Activated naive CD8-positive, alpha-beta T cell treated with anti-CD3 and anti-CD28 coated beads, Interleukin-2, amount 50 U/mL, for 24 hours (primary cell): ENCODE measurements at regions not wholly inside any gene's neighbourhood (a gene's known extent, or its start where the extent isn't known, plus 50 kb on each side); places are given as distances from the start of the nearest gene placed in this dataset.
"Not testable (repeated sequence)": the region's sequence is repeated elsewhere in the genome, so short reads cannot be mapped to it uniquely, and the experiment has no call there.

Experiments
- ATAC-seq: fragments of 150-1000 bp; cut with Tn5 transposase; one replicate; pipeline ENCODE4 v1.10.0; 2021
- DNase-seq: peaks from one replicate; pipeline ENCODE4 v3.0.0; 2021
- H3K27ac Mint-ChIP-seq: one replicate; pipeline ENCODE4 v1.8.0; 2021; ENCODE audit warnings: mild to moderate bottlenecking, mixed read lengths
- H3K27me3 Mint-ChIP-seq: one replicate; pipeline ENCODE4 v1.8.0; 2021; ENCODE audit warnings: mixed read lengths
- H3K36me3 Mint-ChIP-seq: one replicate; pipeline ENCODE4 v1.8.0; 2021; ENCODE audit warnings: low read depth, mixed read lengths
- H3K4me1 Mint-ChIP-seq: one replicate; pipeline ENCODE4 v1.8.0; 2021; ENCODE audit warnings: mixed read lengths
- H3K4me3 Mint-ChIP-seq: one replicate; pipeline ENCODE4 v1.8.0; 2021; ENCODE audit warnings: mild to moderate bottlenecking, moderate library complexity, mixed read lengths
- H3K9me3 Mint-ChIP-seq: one replicate; pipeline ENCODE4 v1.8.0; 2021; ENCODE audit warnings: mixed read lengths

DNA sequence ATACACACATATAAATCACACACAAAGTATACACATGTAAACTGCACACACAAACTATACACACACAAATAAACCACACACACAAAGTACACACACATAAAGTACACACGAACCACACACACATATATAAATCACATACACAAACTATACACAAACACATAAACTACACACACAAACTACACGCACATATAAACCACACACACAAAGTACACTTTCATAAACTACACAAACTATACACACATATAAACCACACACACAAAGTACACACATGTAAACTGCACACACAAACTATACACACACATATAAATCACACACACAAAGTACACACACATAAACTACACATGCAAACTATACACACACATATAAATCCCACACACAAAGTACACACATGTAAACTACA, 347.3 kb downstream of the CNTNAP3B start:
- not testable (repeated sequence) for H3K27ac Mint-ChIP-seq, H3K36me3 Mint-ChIP-seq, ATAC-seq, H3K4me1 Mint-ChIP-seq, H3K9me3 Mint-ChIP-seq, DNase-seq, H3K4me3 Mint-ChIP-seq, H3K27me3 Mint-ChIP-seq

DNA sequence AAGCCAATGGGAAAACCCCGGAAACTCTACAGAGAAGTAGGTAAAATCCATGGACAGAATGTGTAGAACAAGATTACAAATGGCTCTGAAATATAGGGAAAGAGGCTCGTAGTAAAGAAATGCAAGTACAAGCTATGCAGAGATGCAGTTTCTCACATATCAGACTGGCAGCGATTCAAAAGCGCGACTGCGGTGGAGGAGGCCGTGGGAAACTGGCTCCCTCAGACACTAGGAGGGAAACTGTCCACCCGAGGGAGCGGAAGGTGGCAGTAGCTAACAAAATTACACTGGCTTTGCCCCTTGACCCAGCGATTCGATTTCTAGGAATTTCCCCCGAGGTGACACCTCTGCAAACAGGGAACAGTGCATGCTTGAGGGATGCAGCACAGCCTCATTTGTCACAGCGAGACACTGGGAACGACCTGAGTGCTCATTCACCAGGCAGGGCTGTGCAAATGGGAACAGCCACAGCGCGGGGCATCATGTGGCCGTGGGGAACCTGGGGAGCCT, 349.3 kb downstream of the CNTNAP3B start:
- ATAC-seq, H3K27ac Mint-ChIP-seq, H3K4me3 Mint-ChIP-seq, H3K9me3 Mint-ChIP-seq, H3K27me3 Mint-ChIP-seq, DNase-seq, H3K4me1 Mint-ChIP-seq, H3K36me3 Mint-ChIP-seq: not testable (repeated sequence)

DNA sequence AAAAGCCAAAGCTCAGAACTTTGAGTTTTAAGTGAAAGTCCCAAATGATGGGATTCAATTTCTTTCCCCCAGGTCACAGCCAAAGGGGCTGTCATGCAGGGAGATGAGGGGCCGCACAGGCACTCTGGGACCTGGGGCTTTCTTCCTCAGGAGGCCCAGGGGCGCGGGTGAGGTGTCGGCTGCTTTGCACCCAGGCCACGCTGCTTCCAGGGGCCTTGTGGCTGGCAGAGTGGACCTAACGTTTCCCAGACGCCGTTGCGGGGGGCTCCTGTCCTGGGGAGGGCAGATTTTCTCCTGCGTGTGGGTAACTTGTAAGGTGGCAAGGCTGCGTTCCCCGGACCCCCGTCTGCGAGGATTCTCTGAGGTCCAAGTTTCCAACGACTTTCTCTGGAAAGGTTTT, 350.0 kb downstream of the CNTNAP3B start:
- ATAC-seq, H3K4me3 Mint-ChIP-seq, H3K9me3 Mint-ChIP-seq, DNase-seq, H3K27me3 Mint-ChIP-seq, H3K27ac Mint-ChIP-seq, H3K4me1 Mint-ChIP-seq, H3K36me3 Mint-ChIP-seq: not testable (repeated sequence)

DNA sequence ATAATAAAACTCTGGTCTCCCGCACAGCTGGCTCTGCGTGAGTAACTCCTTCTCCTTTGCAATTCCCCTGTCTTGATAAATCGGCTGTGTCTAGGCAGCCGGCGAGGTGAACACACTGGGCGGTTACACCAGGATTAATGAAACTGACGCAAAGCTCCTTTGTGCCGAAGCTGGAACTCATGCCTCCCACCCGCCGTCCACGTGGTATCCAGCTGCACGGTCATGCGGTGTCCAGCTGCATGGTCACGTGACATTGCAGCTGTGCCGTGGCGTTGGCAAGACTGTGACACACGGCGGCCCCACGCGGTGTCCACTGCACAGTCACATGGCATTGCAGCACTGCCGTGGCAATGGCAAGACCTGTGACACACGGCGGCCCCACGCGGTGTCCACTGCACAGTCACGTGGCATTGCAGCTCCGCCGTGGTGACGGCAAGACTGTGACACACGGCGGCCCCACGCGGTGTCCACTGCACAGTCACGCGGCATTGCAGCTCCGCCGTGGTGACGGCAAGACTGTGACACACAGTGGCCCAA, 350.6 kb downstream of the CNTNAP3B start:
- not testable (repeated sequence) for H3K9me3 Mint-ChIP-seq, H3K4me1 Mint-ChIP-seq, H3K27ac Mint-ChIP-seq, ATAC-seq, H3K36me3 Mint-ChIP-seq, DNase-seq, H3K27me3 Mint-ChIP-seq, H3K4me3 Mint-ChIP-seq

DNA sequence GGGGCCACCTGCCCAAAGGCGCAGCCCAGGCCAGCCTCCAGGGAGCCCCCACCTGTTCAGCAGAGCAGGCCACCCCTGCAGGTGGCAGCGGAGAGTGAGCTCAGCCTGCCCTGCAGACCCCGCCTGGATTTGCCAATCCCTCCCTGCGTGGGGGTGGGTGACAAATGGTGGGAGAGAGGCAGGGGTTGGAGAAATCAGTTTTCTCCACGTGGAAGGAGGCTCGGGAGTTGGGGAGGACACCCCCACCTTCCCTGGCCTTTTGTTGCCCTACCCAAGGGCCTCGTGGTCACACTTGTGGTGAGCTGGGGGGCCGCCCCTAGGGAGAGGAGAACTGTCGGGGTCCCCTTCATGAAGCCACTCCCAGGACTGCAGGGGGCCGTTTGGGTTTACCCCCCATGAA, 351.7 kb downstream of the CNTNAP3B start:
- DNase-seq, H3K9me3 Mint-ChIP-seq, H3K27ac Mint-ChIP-seq, H3K36me3 Mint-ChIP-seq, ATAC-seq, H3K4me1 Mint-ChIP-seq, H3K4me3 Mint-ChIP-seq, H3K27me3 Mint-ChIP-seq: not testable (repeated sequence)

DNA sequence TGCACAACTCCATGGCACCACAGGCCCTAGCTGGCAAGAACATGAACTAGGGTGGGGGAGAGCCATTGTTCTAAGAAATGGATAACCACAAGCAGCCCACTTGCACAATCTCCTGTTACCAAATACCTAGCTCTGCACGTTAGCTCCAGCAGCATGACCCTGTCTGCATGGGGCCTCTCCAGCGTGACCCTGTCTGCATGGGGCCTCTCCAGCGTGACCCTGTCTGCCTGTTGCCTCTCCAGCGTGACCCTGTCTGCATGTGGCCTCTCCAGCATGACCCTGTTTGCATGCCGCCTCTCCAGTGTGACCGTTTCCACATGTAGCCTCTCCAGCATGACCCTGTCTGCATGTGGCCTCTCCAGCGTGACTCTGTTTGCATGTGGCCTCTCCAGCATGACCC, 356.7 kb downstream of the CNTNAP3B start:
- not testable (repeated sequence) for H3K36me3 Mint-ChIP-seq, H3K9me3 Mint-ChIP-seq, H3K4me1 Mint-ChIP-seq, ATAC-seq, DNase-seq, H3K4me3 Mint-ChIP-seq, H3K27me3 Mint-ChIP-seq, H3K27ac Mint-ChIP-seq

DNA sequence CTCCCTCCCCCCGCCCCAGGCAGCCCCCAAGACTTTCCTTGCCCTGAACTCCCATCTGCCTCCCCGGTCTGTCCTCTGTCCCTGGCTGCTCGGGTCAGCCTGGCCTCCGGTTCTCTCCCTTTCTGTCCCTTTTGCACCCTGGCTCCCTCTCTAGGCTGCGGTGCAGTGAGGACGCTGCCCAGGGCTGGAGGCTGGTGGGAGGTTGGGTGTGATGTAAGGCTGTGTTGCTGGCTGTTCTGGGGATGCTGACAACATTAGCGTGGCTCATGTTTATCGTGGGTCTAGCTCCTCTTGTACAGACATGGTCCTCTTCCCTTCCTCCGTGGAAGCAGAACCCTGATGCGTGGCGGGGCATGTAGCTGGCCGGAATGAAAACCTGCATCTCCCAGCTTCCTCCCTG, 357.5 kb downstream of the CNTNAP3B start:
- H3K4me1 Mint-ChIP-seq, DNase-seq, H3K4me3 Mint-ChIP-seq, H3K36me3 Mint-ChIP-seq, H3K27me3 Mint-ChIP-seq, H3K27ac Mint-ChIP-seq, H3K9me3 Mint-ChIP-seq, ATAC-seq: not testable (repeated sequence)

DNA sequence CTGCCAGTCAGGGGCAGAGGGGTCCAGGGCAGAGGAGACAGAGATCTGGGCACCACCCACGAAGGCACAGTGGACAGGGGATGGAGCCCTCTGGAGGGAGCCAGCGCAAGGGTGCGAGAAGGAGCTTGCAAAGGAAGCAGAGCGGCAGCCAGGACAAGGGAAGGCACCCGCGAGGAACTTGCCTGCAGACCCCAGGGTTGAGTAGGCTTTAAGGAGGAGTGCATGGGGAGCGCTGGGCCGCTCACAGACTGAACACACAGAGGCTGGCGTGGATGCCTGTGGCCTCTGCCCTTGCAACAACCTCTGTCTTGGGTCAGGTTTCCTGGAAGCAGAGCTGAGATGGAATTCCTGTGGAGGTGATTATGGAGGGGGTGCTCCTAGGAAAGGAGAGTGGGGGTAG, 374.4 kb downstream of the CNTNAP3B start:
- H3K36me3 Mint-ChIP-seq, DNase-seq, H3K4me3 Mint-ChIP-seq, ATAC-seq, H3K9me3 Mint-ChIP-seq, H3K4me1 Mint-ChIP-seq, H3K27me3 Mint-ChIP-seq, H3K27ac Mint-ChIP-seq: not testable (repeated sequence)

DNA sequence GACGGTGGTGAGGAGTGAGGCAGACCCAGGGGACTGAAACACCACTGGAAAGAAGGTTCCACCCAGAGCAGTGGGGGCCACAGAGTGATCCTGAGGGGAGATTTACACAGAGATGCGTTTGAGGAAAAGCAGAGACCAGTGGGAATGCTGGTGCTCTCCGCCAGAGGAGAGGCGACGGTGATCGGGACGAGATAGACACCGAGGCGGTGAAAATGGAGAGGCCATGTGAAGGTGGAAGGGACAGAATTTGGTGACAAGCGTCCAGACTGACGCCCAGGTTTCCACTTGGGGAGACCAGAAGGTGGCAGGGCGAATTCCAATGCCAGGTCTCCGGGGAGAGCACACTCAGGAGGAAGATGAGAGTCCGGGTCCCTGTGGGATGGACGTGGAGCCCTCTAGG, 374.8 kb downstream of the CNTNAP3B start:
- H3K4me3 Mint-ChIP-seq, H3K27ac Mint-ChIP-seq, DNase-seq, H3K4me1 Mint-ChIP-seq, ATAC-seq, H3K36me3 Mint-ChIP-seq, H3K9me3 Mint-ChIP-seq, H3K27me3 Mint-ChIP-seq: not testable (repeated sequence)

DNA sequence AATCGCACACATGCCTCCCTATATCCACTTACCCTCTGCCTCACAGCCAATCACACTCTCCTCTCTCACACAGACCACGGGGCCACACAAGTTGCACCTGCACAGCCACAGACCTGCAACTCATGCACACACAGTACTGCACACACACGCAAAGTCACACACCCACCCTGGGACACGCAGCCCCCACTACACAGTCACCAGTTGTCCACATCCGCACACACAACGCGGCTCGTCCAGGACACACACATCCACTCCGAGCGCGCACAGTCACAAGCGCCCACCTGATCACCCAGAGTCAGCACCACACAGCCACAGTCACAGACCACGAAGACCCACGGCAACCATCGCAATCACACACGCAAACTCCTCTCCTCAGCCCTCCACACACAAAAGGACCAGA, 387.3 kb downstream of the CNTNAP3B start:
- not testable (repeated sequence) for H3K4me1 Mint-ChIP-seq, DNase-seq, H3K9me3 Mint-ChIP-seq, H3K27me3 Mint-ChIP-seq, ATAC-seq, H3K36me3 Mint-ChIP-seq, H3K4me3 Mint-ChIP-seq, H3K27ac Mint-ChIP-seq

DNA sequence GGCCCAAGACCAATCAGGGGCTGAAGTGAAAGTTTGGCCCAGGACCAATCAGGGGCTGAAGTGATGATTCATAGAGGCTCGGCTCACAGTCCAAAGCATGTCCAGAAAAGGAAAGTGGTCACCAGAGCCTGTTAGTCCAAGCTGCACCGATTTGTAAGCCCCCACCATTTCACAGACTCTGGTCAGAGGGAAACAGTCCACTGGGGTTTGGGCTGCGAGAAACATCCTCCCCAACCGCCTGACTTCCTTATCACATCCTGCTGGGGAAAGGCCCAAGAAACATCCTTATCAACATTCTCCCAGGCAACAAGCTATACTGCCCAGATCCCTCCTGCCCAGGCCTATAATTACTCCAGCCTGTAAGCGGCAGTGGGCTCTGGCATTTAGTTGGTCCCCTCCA, 388.1 kb downstream of the CNTNAP3B start:
- not testable (repeated sequence) for H3K36me3 Mint-ChIP-seq, H3K9me3 Mint-ChIP-seq, H3K4me1 Mint-ChIP-seq, H3K27ac Mint-ChIP-seq, ATAC-seq, DNase-seq, H3K27me3 Mint-ChIP-seq, H3K4me3 Mint-ChIP-seq

DNA sequence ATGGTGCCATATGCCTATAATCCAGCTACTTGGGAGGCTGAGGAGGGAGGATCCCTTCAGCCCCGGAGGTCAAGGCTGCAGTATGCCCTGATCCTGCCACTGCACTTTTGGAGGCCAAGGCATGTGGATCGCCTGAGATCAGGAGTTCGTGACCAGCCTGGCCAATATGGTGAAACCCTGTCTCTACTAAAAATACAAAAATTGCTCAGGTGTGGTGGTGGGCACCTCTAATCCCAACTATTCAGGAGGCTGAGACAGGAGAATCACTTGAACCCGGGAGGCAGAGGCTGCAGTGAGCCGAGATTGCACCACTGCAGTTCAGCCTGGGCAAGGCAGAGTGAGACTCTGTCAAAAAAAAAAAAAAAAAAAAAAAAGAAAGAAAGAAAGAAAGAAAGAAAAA, 390.5 kb downstream of the CNTNAP3B start:
- DNase-seq, H3K36me3 Mint-ChIP-seq, H3K27me3 Mint-ChIP-seq, H3K27ac Mint-ChIP-seq, H3K9me3 Mint-ChIP-seq, H3K4me3 Mint-ChIP-seq, ATAC-seq, H3K4me1 Mint-ChIP-seq: not testable (repeated sequence)

DNA sequence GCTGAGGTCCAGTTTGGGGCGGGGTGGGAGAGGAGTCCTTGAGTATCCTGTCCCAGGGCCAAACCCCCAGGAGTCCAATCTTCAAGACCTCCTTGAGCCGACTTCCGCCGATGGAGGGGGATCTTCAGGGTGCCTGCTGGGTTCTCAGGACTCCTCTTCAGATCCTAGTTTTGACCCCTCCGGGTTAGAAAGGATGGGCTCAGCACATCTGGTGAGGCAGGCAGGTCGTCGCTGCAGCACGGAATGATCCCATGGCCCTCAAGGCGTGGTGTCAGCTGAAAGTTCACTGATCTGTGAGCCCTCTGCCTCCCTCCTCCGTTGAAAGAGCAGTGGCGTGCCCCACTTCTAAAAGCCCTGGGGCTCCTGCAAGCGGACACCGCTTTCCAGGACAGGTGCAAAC, 430.0 kb downstream of the CNTNAP3B start:
- H3K36me3 Mint-ChIP-seq, H3K27me3 Mint-ChIP-seq, H3K9me3 Mint-ChIP-seq, H3K4me1 Mint-ChIP-seq, ATAC-seq, H3K4me3 Mint-ChIP-seq, DNase-seq, H3K27ac Mint-ChIP-seq: not testable (repeated sequence)

DNA sequence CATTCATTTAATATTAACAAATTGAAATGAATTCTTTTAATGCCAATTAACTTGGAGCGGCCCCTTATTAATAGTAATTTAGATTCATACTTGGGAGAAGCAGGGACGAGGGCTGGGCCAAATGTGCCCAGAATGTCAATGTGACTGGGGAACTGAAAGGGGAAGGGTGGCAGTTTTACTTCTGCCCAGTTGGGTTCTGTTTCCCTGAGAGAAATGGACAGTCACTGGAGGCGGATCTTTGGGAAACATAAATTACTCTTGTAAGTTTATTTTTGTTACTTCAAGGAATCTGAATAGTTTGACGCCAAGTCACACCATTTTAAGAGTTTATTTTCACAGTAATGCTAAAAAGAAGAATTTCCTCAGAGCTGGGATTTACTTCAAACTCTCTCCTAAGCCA, 432.1 kb downstream of the CNTNAP3B start:
- H3K4me1 Mint-ChIP-seq, H3K36me3 Mint-ChIP-seq, DNase-seq, H3K27ac Mint-ChIP-seq, H3K4me3 Mint-ChIP-seq, H3K9me3 Mint-ChIP-seq, ATAC-seq, H3K27me3 Mint-ChIP-seq: not testable (repeated sequence)

DNA sequence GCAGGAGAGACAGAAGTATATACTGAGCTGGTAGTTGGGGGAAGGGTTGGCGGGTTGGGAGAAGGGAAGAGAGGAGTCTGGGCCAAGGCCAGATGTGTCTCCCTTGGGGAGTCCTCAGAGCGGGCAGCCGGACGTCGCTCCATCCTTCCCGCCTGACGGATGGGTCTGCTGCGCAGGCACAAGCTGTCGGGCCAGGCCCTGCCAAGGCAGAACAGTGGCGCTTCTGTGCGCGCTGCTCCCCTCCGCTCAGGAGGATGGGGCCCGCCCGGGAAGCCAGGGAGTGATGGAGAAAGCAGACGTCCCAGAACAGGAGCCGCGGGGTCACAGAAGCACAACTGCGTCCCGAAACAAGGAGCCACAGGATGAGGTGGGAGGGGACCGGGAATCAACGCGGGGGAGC, 449.9 kb downstream of the CNTNAP3B start:
- not testable (repeated sequence) for H3K9me3 Mint-ChIP-seq, H3K27me3 Mint-ChIP-seq, DNase-seq, H3K36me3 Mint-ChIP-seq, H3K4me1 Mint-ChIP-seq, H3K4me3 Mint-ChIP-seq, H3K27ac Mint-ChIP-seq, ATAC-seq

DNA sequence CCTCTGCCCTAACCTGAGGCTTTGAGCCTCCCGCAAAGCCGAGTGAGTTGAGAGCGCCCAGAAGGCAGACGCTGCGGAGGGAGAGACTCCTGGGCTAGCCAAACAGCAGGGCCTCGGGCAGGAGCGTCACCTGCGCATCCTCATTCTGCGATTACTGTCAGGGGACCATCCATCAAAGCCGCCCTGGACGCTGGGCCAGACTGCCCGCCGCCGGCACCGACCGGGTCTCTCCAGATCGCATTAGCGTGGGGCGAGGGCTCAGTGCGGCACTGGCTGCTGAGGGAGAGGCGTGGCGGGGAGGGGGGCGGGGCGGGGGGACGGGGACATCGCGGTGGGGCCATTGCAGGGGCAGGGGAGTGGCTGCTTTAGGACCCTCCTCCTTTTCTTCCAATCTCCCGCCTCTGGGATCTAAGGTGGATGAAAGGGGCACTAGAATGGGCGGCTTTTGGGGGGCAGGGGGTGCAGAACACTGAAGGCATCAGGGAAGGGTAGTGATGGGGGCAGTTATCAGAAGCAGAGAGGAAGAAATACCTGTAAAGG, 465.7 kb downstream of the CNTNAP3B start:
- H3K27ac Mint-ChIP-seq, H3K9me3 Mint-ChIP-seq, H3K36me3 Mint-ChIP-seq, H3K4me3 Mint-ChIP-seq, DNase-seq, ATAC-seq, H3K4me1 Mint-ChIP-seq, H3K27me3 Mint-ChIP-seq: not testable (repeated sequence)
